ENCODE measurements at regions not wholly inside any gene's neighbourhood (a gene's known extent, or its start where the extent isn't known, plus 50 kb on each side); places are given as distances from the start of the nearest gene placed in this dataset.

GRCh38 chr12:84660139-84660538 is 252.5 kb downstream of the SLC6A15 start:
- TF ChIP-seq CTCF (IDR thresholded peaks at IDR 0.05) (no peak), POLR2A (IDR thresholded peaks at IDR 0.05) (no peak)
